ENCODE measurements at regions not wholly inside any gene's neighbourhood (a gene's known extent, or its start where the extent isn't known, plus 50 kb on each side); places are given as distances from the start of the nearest gene placed in this dataset.

DNA sequence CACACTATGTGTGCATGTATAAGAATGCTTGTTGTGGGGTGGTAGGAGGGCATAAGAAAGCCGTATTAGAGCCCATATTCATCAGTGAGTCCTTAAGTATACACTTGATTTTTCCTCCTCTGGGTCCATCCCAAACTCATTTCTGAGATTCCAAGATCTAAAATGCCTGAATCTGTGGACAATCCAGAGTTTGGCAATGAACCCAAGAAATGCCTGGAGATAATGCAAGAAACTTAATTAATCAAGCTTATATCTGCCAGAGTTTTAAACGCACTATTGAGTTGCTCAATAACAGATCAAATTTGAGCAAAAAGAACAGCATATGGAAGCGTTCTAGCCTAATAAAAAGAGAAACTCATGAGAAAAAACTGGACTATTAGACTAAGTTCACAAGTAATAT, 143.4 kb upstream of the NAV3 start:
- H3K9ac ChIP-seq (ENCODE audit: low read length) = no peak overlapping the region

GRCh38 chr12:77686760-77687159, 143.9 kb upstream of the NAV3 start:
- Histone ChIP-seq H2AK5ac (ENCODE audit: low read length) (no peak overlapping the region), H3K4me3 (ENCODE audit: low read depth, low read length) (no peak overlapping the region), H2AFZ (ENCODE audit: insufficient read depth, low read length, poor library complexity) (no peak overlapping the region), H3K27ac (ENCODE audit: low read depth, low read length) (no peak overlapping the region), H3K18ac (ENCODE audit: low read length) (no peak overlapping the region), H3K4me2 (ENCODE audit: low read length) (no peak overlapping the region), H3K9ac (ENCODE audit: low read length) (no peak overlapping the region), H2BK120ac (ENCODE audit: insufficient read depth, low read length, poor library complexity) (no peak overlapping the region), H3K36me3 (ENCODE audit: control insufficient read depth in 1 of 2, insufficient read depth in 2 of 2, low read length in 2 of 2) (no peaks in the 10 kb centered on the region), H2BK5ac (ENCODE audit: low read depth, low read length, poor library complexity) (no peak overlapping the region), H4K12ac (ENCODE audit: low read depth, low read length) (no peak overlapping the region), H2BK12ac (ENCODE audit: low read length) (no peak overlapping the region), H4K91ac (ENCODE audit: low read depth, low read length) (no peak overlapping the region), H3K4me1 (ENCODE audit: control insufficient read depth in 1 of 2, insufficient read depth in 2 of 2, low read length in 2 of 2) (no peaks in the 10 kb centered on the region), H3K9me3 (ENCODE audit: insufficient read depth, low read depth, low read length) (no peaks in the 10 kb centered on the region), H3K14ac (ENCODE audit: low read length) (no peak overlapping the region), H3K79me2 (ENCODE audit: control insufficient read depth, insufficient read depth, low read length, poor library complexity) (no peaks in the 10 kb centered on the region), H3K27me3 (ENCODE audit: insufficient read depth, low read length) (no peaks in the 10 kb centered on the region), H3K23ac (ENCODE audit: low read length) (no peak overlapping the region), H4K8ac (ENCODE audit: low read depth, low read length) (no peak overlapping the region), H3K79me1 (ENCODE audit: low read length) (no peaks in the 10 kb centered on the region), H3K4ac (ENCODE audit: low read depth, low read length) (no peak overlapping the region)
- WGBS (ENCODE audit: extremely low coverage, insufficient coverage, insufficient read length) = no CpG with 5 or more reads among the region's 2 CpGs
- no peak for DNase-seq

More for the DNA sequence above, 143.4 kb upstream of the NAV3 start:
- Histone ChIP-seq H3K9me3 (ENCODE audit: insufficient read depth, low read depth, low read length) (no peaks in the 10 kb centered on the region), H3K4me2 (ENCODE audit: low read length) (no peak overlapping the region), H2AFZ (ENCODE audit: insufficient read depth, low read length, poor library complexity) (no peak overlapping the region), H2BK5ac (ENCODE audit: low read depth, low read length, poor library complexity) (no peak overlapping the region), H3K79me2 (ENCODE audit: control insufficient read depth, insufficient read depth, low read length, poor library complexity) (no peaks in the 10 kb centered on the region), H3K4me3 (ENCODE audit: low read depth, low read length) (no peak overlapping the region), H2BK12ac (ENCODE audit: low read length) (no peak overlapping the region), H2BK120ac (ENCODE audit: insufficient read depth, low read length, poor library complexity) (no peak overlapping the region), H4K12ac (ENCODE audit: low read depth, low read length) (no peak overlapping the region), H3K14ac (ENCODE audit: low read length) (no peak overlapping the region), H3K36me3 (ENCODE audit: control insufficient read depth in 1 of 2, insufficient read depth in 2 of 2, low read length in 2 of 2) (no peaks in the 10 kb centered on the region), H3K79me1 (ENCODE audit: low read length) (no peaks in the 10 kb centered on the region), H3K4ac (ENCODE audit: low read depth, low read length) (no peak overlapping the region), H3K27ac (ENCODE audit: low read depth, low read length) (no peak overlapping the region), H4K8ac (ENCODE audit: low read depth, low read length) (no peak overlapping the region), H3K27me3 (ENCODE audit: insufficient read depth, low read length) (no peaks in the 10 kb centered on the region), H3K4me1 (ENCODE audit: control insufficient read depth in 1 of 2, insufficient read depth in 2 of 2, low read length in 2 of 2) (no peaks in the 10 kb centered on the region), H3K23ac (ENCODE audit: low read length) (no peak overlapping the region), H2AK5ac (ENCODE audit: low read length) (no peak overlapping the region), H3K18ac (ENCODE audit: low read length) (no peak overlapping the region), H4K91ac (ENCODE audit: low read depth, low read length) (no peak overlapping the region)
- no peak for DNase-seq
- no CpG with 5 or more reads among the region's 3 CpGs for WGBS (ENCODE audit: extremely low coverage, insufficient coverage, insufficient read length)

DNA sequence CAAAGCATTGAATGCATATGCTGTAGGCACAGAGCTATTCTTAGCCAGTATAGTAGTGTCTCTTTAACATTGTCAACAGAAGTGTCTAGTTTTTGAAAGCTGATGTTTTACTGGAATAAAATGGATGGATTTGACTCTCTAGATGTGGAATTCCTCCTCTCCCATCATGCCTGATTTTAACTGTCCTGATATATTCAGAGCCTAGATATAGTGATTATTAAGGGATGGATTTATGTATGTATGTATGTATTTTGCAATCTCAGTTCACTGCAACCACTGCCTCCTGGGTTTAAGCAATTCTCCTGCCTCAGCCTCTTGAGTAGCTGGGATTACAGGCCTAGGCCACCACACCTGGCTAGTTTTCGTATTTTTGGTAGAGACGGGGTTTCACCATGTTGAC, 144.8 kb upstream of the NAV3 start:
- Histone ChIP-seq H3K79me2 (ENCODE audit: control insufficient read depth, insufficient read depth, low read length, poor library complexity) (no peaks in the 10 kb centered on the region), H4K91ac (ENCODE audit: low read depth, low read length) (no peak overlapping the region), H2BK120ac (ENCODE audit: insufficient read depth, low read length, poor library complexity) (no peak overlapping the region), H2BK5ac (ENCODE audit: low read depth, low read length, poor library complexity) (no peak overlapping the region), H3K4me3 (ENCODE audit: low read depth, low read length) (no peak overlapping the region), H4K8ac (ENCODE audit: low read depth, low read length) (no peak overlapping the region), H3K18ac (ENCODE audit: low read length) (no peak overlapping the region), H2AFZ (ENCODE audit: insufficient read depth, low read length, poor library complexity) (no peak overlapping the region), H3K14ac (ENCODE audit: low read length) (no peak overlapping the region), H3K4ac (ENCODE audit: low read depth, low read length) (no peak overlapping the region), H2BK12ac (ENCODE audit: low read length) (no peak overlapping the region), H4K12ac (ENCODE audit: low read depth, low read length) (no peak overlapping the region), H3K79me1 (ENCODE audit: low read length) (no peaks in the 10 kb centered on the region), H3K9ac (ENCODE audit: low read length) (no peak overlapping the region), H3K4me2 (ENCODE audit: low read length) (no peak overlapping the region), H3K36me3 (ENCODE audit: control insufficient read depth in 1 of 2, insufficient read depth in 2 of 2, low read length in 2 of 2) (no peaks in the 10 kb centered on the region), H3K23ac (ENCODE audit: low read length) (no peak overlapping the region), H3K27me3 (ENCODE audit: insufficient read depth, low read length) (no peaks in the 10 kb centered on the region), H3K27ac (ENCODE audit: low read depth, low read length) (no peak overlapping the region), H3K4me1 (ENCODE audit: control insufficient read depth in 1 of 2, insufficient read depth in 2 of 2, low read length in 2 of 2) (no peaks in the 10 kb centered on the region), H2AK5ac (ENCODE audit: low read length) (no peak overlapping the region), H3K9me3 (ENCODE audit: insufficient read depth, low read depth, low read length) (no peaks in the 10 kb centered on the region)
- DNase-seq = no peak
- WGBS (ENCODE audit: extremely low coverage, insufficient coverage, insufficient read length) = no CpG with 5 or more reads among the region's 2 CpGs

DNA sequence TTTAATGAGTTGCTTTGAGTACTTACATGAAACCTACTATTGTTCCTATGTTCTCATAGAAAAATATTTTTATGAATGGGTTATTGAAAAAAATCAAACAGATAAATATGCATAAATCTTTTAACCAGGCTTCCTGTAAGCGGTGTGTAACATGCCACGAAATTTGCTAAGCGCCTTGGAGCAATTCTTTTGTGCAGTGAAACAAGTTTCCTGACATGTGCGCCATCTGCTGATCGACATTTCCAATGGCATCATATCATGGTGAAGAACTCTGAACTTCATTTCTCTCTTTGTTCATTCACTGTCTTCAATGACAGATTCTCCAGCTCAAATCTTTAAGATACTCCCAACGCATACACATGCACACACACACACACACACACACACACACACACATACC, 145.6 kb upstream of the NAV3 start:
- no peak overlapping the region for H2AK5ac ChIP-seq (ENCODE audit: low read length)
- no peak overlapping the region for H2AFZ ChIP-seq (ENCODE audit: insufficient read depth, low read length, poor library complexity)
- no peak overlapping the region for H3K27ac ChIP-seq (ENCODE audit: low read depth, low read length)
- no peaks in the 10 kb centered on the region for H3K36me3 ChIP-seq (ENCODE audit: control insufficient read depth in 1 of 2, insufficient read depth in 2 of 2, low read length in 2 of 2)
- H2BK5ac ChIP-seq (ENCODE audit: low read depth, low read length, poor library complexity) = no peak overlapping the region
- no peak overlapping the region for H3K18ac ChIP-seq (ENCODE audit: low read length)
- no peak overlapping the region for H3K23ac ChIP-seq (ENCODE audit: low read length)
- H3K14ac ChIP-seq (ENCODE audit: low read length) = no peak overlapping the region
- no peaks in the 10 kb centered on the region for H3K4me1 ChIP-seq (ENCODE audit: control insufficient read depth in 1 of 2, insufficient read depth in 2 of 2, low read length in 2 of 2)
- no peak overlapping the region for H3K9ac ChIP-seq (ENCODE audit: low read length)
- no peaks in the 10 kb centered on the region for H3K79me2 ChIP-seq (ENCODE audit: control insufficient read depth, insufficient read depth, low read length, poor library complexity)
- no peaks in the 10 kb centered on the region for H3K79me1 ChIP-seq (ENCODE audit: low read length)
- no peak overlapping the region for H2BK12ac ChIP-seq (ENCODE audit: low read length)
- H3K4ac ChIP-seq (ENCODE audit: low read depth, low read length) = no peak overlapping the region
- no peak overlapping the region for H4K8ac ChIP-seq (ENCODE audit: low read depth, low read length)
- no peak overlapping the region for H4K12ac ChIP-seq (ENCODE audit: low read depth, low read length)
- H3K4me3 ChIP-seq (ENCODE audit: low read depth, low read length) = no peak overlapping the region
- no peaks in the 10 kb centered on the region for H3K27me3 ChIP-seq (ENCODE audit: insufficient read depth, low read length)
- no CpG with 5 or more reads among the region's 6 CpGs for WGBS (ENCODE audit: extremely low coverage, insufficient coverage, insufficient read length)
- H3K9me3 ChIP-seq (ENCODE audit: insufficient read depth, low read depth, low read length) = no peaks in the 10 kb centered on the region
- DNase-seq = peak; percentile 27 to 67
- H4K91ac ChIP-seq (ENCODE audit: low read depth, low read length) = no peak overlapping the region
- no peak overlapping the region for H2BK120ac ChIP-seq (ENCODE audit: insufficient read depth, low read length, poor library complexity)
- no peak overlapping the region for H3K4me2 ChIP-seq (ENCODE audit: low read length)

GRCh38 chr12:77682488-77682887, 148.2 kb upstream of the NAV3 start:
- Histone ChIP-seq H3K9ac (ENCODE audit: low read length) (no peak overlapping the region), H2AK5ac (ENCODE audit: low read length) (no peak overlapping the region), H3K36me3 (ENCODE audit: control insufficient read depth in 1 of 2, insufficient read depth in 2 of 2, low read length in 2 of 2) (no peaks in the 10 kb centered on the region), H3K27me3 (ENCODE audit: insufficient read depth, low read length) (no peaks in the 10 kb centered on the region), H3K14ac (ENCODE audit: low read length) (no peak overlapping the region), H3K79me1 (ENCODE audit: low read length) (no peaks in the 10 kb centered on the region), H4K12ac (ENCODE audit: low read depth, low read length) (no peak overlapping the region), H2BK120ac (ENCODE audit: insufficient read depth, low read length, poor library complexity) (no peak overlapping the region), H3K27ac (ENCODE audit: low read depth, low read length) (no peak overlapping the region), H2AFZ (ENCODE audit: insufficient read depth, low read length, poor library complexity) (no peak overlapping the region), H3K4me3 (ENCODE audit: low read depth, low read length) (no peak overlapping the region), H2BK12ac (ENCODE audit: low read length) (no peak overlapping the region), H3K4ac (ENCODE audit: low read depth, low read length) (no peak overlapping the region), H3K9me3 (ENCODE audit: insufficient read depth, low read depth, low read length) (no peaks in the 10 kb centered on the region), H3K18ac (ENCODE audit: low read length) (no peak overlapping the region), H2BK5ac (ENCODE audit: low read depth, low read length, poor library complexity) (no peak overlapping the region), H3K4me2 (ENCODE audit: low read length) (no peak overlapping the region), H3K4me1 (ENCODE audit: control insufficient read depth in 1 of 2, insufficient read depth in 2 of 2, low read length in 2 of 2) (no peaks in the 10 kb centered on the region), H3K79me2 (ENCODE audit: control insufficient read depth, insufficient read depth, low read length, poor library complexity) (no peaks in the 10 kb centered on the region), H4K8ac (ENCODE audit: low read depth, low read length) (no peak overlapping the region), H4K91ac (ENCODE audit: low read depth, low read length) (no peak overlapping the region), H3K23ac (ENCODE audit: low read length) (no peak overlapping the region)
- no peak for DNase-seq
